OCI-LY1 (cell line): ENCODE measurements at regions not wholly inside any gene's neighbourhood (a gene's known extent, or its start where the extent isn't known, plus 50 kb on each side); places are given as distances from the start of the nearest gene placed in this dataset.

Experiments
- CTCF ChIP-seq: fragments of 200-600 bp; sonication (generic), shearing (Covaris generic); IDR thresholded peaks from 2 replicates; pipeline ENCODE4 v1.5.1; 2017; ENCODE audit warnings: mild to moderate bottlenecking, antibody characterized with exemption, low read length, moderate library complexity, mixed read lengths
- EZH2 ChIP-seq: fragments of 200-600 bp; sonication (generic), shearing (Covaris generic); IDR thresholded peaks from 2 replicates; pipeline ENCODE4 v1.8.0; 2017; ENCODE audit warnings: borderline replicate concordance, mixed run types, mild to moderate bottlenecking, antibody characterized with exemption, low read length, moderate library complexity, mixed read lengths

GRCh38 chrX:149221230-149221629 is 283.9 kb downstream of the IDS start:
- TF ChIP-seq EZH2: no peak
- no peak for TF ChIP-seq CTCF
